ENCODE measurements at regions not wholly inside any gene's neighbourhood (a gene's known extent, or its start where the extent isn't known, plus 50 kb on each side); places are given as distances from the start of the nearest gene placed in this dataset.

DNA sequence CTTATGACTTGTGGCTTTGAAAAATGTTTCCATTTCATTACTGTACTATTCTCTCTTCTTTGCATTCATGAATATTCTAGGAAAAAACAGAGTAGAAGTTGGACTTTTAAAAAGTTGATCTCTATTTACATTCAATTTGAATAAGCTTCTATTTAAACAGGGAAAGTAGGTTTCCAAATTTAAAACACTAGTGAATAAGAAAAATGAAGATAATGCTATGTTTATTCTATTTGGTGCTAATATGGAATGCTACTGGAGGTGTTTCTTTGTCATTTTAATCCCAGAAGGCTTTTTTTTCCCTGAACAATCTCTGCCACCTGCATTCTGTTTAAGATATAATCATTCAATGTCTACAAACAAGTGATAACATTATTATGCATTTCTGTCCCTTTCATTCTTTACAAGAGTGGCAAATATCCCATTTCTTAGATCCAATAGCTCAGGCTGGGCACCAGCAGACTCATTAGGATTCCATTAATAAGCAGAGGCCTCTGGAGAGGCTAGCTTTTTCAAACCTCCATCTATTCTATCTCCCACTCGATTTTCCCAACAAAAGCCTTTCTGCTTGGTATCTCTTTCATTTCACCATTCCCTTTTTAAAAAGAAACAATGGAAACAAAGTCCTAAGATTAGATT lies 1001.6 kb upstream of the CDH8 start:
- no peak for DNase-seq

DNA sequence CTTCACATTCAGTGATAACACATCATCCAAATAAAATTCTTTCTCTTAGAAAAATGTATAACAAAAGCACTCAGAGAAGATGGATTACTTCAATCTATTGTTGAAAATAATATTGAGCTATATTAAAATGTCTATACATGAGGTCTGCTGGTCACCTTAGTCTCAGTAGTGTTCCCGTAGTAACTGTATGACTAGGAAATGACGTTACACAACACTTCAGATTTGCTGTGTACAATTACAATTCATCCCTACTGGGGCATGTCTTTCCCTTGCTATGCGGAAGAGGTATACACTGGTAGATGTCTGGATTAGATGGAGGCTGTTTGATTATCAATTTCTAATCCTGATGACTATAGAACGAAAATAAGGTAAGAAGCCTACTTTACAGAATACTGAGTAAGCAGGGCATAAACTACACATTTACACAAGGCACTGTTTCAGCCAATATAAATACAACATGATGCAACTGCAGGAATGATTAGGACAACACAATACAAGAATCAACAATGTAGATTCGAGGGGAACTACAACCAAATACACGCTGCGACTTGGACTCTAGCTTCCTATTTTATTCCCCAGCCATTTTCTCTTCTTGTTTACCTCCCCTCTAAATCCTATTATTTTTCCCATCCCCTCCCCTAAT lies 982.5 kb upstream of the CDH8 start:
- DNase-seq = no peak

DNA sequence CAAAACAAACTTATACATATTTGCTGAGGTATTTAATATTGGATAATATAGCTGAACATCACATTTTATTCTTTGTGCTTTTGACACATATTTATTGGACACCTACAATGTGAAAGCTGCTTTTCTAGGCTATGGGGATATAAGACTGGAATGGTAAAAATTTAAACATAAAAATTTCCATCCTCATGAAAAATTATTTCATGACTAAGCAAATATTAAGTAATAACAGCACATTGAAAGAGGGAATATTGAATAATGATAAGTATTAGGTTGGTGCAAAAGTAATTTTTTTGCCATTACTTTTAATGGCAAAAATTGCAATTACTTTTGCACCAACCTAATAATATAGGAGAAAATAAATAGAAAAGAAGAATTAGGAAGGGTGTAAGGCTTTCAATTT lies 972.5 kb upstream of the CDH8 start:
- no peak for DNase-seq

DNA sequence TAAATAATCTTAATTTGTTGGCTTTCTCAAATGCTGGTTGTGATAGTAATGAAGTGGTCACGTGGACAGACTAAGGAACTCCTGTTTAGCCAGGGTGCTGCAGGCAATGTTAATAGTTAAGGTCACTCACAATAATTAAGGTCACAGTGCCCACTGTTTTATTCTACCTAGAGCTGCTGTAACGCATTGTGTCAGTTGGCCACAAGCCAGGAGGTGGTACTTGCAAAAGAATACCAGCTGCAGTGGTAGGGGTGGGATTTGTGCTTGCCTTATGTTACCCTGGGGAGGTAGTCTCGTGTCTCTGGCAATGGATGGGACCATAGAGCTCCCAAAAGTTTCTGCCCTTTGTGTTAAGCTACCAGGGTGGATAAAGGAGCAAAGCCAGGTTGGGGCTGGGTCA lies 969.1 kb upstream of the CDH8 start:
- DNase-seq = no peak

- DNase-seq = no peak
Observed at GRCh38 chr16:62989480-62989879, 953.2 kb upstream of the CDH8 start.

DNA sequence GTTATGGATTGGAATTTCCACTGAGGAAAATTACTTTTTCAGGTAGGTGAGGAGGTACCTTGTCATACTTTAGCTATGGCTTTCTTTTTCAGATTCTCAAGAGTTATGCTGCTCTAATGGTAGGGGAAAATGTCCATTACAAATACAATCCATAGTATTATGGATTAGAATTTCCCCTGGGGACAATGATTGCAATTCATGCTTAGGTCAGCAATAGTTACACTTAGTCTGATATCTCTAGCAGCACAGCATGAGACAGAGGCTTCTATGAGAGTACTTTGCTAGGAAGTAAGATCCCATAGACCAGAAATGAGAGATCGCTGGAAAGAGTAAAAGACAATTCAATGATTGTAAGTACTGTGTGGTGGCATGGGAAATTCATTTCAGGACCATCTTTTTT lies 949.5 kb upstream of the CDH8 start:
- DNase-seq = no peak

- no peak for DNase-seq
Observed at GRCh38 chr16:62978451-62978850, 942.2 kb upstream of the CDH8 start.

- DNase-seq = no peak
Observed at GRCh38 chr16:62977876-62978275, 941.6 kb upstream of the CDH8 start.

DNA sequence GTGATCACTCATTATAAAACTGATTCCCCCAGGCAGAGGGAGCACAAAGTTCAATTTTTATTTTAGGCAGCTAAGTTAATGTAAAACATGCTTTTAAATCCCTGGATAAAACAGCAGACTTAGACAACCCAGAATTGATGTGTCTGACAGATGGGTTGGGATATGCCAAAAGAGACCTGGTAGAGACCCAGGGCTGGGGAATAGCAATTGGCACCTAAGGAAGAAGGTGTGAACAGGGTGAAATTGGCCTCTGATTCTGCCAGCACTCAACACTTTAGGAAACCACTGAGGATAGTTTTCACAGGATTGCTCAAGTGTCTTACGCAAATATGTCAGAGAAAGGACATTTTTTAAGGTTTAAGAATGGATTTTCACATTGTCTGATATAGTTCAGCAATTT lies 938.2 kb upstream of the CDH8 start:
- no peak for DNase-seq

DNA sequence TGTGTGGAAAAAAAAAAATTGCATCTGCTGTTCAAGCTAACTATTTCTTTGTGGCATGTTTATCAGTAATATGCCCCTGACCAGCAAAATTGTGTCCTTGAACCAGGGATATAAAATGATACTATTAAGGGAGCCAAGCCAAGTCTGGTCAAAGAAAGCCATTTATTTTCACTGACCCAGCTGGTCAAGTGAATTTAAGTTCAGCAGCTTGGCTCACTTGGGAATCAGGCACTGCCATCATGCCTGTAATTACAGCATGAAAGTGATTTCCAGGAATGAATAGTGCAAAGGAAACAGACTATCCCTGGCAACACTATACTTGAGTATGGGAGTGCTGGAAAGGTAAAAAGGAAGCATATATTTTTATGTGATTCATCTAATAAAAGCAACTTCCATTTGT lies 934.6 kb upstream of the CDH8 start:
- no peak for DNase-seq

DNA sequence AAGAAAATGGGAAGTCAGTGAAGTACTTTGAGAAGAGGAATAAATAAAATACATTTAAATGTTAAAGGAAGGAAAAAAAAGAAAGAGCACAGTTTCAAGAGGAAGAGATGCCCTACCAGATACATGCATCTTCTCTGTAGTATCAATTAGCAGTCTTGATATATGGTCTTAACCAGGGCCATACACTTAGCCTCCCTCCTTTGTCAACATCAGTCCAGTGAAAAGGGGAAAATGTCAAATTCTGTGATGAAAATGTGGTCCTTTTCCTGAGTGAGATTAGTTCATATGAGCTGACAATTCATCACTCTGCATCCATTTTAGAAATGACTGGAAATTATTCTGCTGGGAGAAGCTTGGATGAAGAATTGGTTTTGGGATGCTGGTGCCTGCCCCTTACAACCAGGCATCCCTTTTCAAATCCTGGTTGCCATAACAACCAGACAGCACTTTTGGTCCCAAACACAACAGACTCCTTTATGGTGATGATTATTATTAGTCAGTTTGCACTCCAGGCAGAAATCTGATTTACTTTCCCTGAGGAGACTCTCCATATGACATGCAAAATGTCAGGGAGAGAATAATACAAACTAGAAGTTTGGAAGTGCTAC lies 933.6 kb upstream of the CDH8 start:
- DNase-seq = no peak

DNA sequence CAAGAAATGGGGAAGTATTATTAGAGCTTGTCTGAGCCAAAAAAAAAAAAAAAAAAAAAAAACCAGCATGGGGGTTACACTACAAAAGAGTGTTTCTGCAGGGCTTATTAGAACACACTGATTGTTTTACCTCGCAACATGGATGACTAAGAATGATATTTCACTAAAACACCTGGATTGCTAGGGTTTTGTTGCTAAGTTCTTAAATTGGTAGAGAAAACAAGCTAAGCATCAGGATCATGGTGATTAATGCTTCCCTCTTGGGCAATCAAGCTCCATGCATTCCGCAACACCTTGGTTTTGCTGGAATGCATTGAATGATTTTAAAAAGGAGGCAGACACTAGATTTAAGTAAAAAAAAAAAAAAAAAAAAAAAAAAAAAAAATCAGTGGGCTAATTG lies 931.4 kb upstream of the CDH8 start:
- no peak for DNase-seq

- no peak for DNase-seq
Observed at GRCh38 chr16:62967163-62967562, 930.9 kb upstream of the CDH8 start.

GRCh38 chr16:62966626-62967025 lies 930.4 kb upstream of the CDH8 start:
- no peak for DNase-seq

GRCh38 chr16:62965831-62966230 lies 929.6 kb upstream of the CDH8 start:
- DNase-seq = no peak

DNA sequence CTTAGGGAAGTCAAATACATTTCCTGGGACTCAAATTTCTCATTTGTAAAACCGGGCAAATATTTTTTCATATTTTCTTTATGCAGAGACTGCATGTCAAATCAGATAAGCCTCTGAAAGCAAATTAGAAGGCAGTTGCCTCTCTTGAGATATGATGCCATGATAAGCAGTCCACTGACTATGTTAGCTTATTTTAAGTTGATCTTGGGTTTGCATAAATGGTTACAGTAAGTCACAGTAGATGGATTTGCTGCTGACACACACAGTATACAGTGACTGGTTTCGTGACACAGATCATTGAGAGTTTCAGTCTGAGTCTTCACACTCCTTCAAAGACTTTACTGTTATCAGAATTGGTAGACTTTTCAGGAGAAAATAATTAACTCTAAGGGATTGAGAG lies 927.6 kb upstream of the CDH8 start:
- no peak for DNase-seq

DNA sequence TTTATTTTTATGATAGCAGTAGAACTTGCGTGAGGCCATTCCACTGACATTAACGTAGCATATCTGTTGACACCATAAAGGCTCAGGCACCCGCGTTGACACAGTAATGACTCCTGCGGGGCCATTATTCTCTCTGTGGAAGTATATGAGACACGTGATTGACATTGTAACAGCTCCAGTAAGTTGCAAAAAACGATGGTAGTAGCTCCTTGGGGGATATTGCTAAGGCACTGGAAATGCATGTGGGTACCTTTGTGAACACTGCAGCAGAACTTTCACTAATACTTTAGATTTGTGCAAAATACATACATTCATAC lies 918.8 kb upstream of the CDH8 start:
- no peak for DNase-seq

GRCh38 chr16:62954144-62955032 lies 918.1 kb upstream of the CDH8 start:
- DNase-seq = no peak

DNA sequence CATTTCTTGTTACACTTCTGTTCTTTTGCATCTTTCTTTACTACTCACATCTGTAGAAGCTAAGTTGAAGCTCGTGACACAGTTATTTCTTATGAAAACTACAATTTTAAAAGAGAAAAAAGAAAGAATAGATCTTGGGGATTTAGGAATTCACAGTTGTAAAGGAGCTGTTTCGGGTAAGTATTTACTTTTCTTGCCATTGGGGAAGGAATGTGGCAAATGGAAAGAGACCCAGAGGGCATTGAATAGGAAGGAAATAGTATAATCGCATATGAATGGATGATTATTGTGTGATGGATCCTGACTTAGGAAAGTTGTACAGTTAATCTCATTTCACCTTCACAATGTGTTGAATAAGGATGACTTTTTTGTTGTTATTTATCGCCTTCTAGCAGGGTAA lies 914.1 kb upstream of the CDH8 start:
- DNase-seq = no peak

DNA sequence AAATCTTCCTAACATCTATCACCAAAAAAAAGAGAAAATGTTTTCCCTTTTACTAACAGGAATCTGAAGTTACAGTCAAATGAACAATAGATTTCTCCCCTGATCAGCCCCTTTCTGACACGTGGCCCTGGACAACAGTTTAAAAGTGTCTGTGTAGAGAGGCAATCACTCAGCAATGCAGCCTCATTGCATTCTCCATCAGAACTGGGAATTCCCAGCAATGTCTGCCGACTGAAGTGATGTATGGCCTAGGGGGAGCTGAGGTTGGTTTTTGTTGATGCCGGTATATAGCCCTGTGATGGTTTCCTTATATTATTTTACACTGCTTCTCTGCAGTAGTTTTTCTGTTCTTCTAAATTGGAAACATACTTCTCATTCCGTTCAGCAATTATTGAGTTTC lies 904.3 kb upstream of the CDH8 start:
- DNase-seq = no peak

- DNase-seq = no peak
Observed at GRCh38 chr16:62939687-62940086, 903.4 kb upstream of the CDH8 start.

GRCh38 chr16:62933929-62934328 lies 897.7 kb upstream of the CDH8 start:
- no peak for DNase-seq

- no peak for DNase-seq
Observed at GRCh38 chr16:62929593-62929992, 893.4 kb upstream of the CDH8 start.

DNA sequence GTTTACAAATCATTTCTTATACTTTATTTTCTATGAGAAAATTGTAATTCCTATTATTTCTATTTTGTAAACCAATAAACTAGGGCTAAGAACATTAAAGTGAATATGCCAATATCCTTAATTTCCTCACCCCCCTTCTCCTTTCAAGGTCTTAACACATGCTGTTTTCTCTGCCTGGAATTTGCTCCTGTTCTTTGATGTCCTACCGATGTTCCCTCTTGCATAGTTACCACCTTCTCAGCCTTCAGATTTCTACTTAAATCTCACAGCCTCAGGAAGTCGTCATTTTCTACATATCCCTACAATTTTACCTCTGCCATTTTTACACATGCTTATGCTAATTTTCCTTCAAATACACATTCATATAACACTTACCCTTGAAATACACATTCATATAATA lies 890.9 kb upstream of the CDH8 start:
- no peak for DNase-seq

Data from stimulated activated CD4-positive, alpha-beta T cell treated with anti-CD3 and anti-CD28 coated beads, Interleukin-4, amount 100 ng/mL, for 4 hours (primary cell).